NCI-H526 treated with DMSO at 0.1 percent for 48 hours (cell line): ENCODE measurements at regions not wholly inside any gene's neighbourhood (a gene's known extent, or its start where the extent isn't known, plus 50 kb on each side); places are given as distances from the start of the nearest gene placed in this dataset.

Experiments used
- DNase-seq: peaks from one replicate; lab custom pipeline; 2025; lab: John Stamatoyannopoulos, UW

DNA sequence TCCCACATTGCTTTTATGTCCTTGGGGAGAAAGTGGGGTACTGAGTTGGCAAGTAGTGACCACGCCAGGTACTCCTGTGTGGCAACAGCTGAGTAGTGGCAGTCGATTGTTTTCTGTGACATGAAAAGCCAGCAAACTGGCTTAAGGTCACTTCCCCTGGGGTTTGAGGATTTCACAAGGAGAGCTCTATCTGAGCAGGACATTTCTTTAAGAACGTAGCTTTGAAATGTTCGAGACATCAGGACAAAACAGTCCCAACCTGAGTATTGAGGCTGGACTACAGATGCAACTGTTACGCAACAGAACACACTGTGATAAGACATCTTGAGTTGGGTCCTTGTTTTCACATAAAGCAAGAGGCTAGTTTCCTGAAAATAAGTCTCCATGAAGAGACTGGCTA lies 146.7 kb upstream of the KLF14 start:
- DNase-seq, result no peak

DNA sequence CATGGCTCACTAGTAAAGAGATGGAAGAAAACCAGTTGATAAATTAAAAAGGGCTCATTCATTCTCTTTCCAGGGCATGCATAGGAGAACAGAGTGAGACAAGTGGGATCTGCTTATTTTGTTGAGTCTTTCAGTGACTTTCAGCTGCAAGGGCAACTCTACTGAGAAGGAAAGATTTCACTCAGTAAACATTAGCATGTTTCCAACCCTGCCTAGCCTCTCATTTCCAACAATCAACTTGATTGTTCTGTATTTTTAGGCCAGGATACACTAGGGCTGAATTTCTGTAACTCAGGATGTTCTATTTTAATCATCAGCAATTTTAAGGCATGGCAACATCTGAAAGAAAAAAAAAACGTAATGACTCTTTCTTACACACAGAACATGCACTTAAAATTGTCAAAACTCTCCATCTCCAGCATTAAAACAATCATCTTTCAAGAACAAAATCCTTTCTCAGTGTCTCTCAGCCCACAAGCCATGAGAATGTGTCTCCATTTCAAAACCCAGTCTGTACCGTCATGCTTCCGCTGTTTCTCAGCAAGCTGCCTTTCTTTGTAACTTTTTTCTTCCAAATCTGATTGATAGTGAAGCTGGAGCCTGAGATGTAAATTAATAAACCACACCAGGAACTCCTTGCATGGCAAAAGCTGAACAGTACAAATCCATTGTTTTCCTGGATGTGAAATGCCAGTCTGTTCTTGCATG lies 147.2 kb upstream of the KLF14 start:
- no peak for DNase-seq

- no peak for DNase-seq
These were observed 147.8 kb upstream of the KLF14 start for GRCh38 chr7:130881799-130882141.

DNA sequence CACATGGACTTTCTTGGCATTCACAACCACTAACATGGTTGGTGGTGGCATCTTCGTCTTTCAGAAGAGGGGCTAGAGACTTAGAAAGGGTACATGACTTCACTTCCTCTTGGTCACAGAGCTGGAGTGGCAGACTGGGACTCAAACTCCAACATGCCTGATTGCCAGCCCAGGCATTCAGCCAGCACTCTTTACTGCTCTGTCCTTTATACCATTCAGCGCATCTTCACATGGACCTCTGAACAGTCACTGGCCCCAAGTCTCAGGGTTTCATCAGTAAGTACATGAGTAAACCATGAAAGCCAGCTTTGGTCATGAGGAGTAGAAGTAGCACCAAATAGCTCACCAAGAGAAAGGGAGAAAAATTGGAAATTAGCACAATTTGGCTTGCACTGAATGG lies 148.4 kb upstream of the KLF14 start:
- DNase-seq, result no peak

DNA sequence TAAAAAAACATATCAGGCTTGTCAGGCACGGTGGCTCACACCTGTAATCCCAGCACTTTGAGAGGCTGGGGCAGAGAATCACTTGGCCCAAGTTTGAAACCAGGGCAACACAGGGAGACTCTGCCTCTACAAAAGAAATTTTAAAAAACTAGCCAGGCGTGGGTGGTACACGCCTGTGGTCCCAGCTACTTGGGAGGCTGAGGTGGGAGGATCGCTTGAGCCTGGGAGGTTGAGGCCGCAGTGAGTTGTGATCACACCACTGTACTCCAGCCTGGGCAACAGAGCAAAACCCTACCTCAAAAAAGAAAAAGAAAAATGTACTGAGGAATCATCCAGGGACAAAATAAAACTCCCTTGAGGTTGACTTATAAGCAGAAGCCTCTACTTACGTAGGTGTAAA lies 149.9 kb upstream of the KLF14 start:
- no peak for DNase-seq

DNA sequence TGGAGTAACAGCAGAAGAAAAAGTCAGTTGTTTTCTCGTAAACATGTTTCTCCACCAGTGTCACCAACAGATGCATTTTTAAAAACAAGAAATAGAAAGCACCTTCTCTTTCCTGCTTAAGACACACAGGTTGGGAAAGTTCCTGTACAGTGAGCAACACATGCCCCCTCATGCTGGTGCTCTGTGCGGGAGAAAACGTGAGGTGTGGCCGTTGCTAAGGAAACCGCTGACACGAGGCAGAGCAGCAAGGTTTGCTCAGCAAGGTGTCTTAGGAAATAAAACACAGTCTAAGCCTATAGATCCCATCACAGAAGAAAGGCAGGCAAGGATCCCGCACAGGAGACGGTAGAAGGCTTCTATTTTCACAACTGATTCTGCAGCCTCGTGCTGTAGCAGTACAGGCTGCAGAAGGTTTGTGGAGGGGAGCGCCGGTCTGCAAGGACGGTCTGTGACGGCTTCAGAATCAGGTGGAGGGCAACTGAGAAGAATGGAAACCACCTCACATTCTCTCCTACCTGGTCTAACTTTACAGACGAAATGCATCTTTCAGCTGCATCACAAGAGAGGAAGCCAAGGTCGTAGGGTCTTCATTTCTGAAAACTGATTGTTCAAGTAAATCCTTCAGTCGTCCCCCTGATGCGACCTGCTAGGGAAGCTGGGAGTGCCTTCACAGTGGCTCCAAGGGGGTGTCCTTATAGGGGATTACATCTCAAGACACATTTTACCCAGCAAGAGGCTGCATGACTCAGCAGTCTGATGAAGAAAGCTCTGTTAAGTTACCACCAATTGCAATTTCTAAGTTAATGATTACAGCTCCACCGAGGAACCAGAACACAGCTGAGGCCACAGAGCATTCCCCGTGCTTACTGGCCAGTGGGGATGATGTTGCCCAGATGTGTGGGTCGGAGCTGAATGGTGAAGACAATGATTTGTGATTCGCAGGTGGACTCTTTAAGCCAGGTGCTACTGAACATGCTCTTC lies 150.7 kb upstream of the KLF14 start:
- DNase-seq, result no peak

GRCh38 chr7:130886438-130887135 lies 152.6 kb upstream of the KLF14 start:
- no peak for DNase-seq

DNA sequence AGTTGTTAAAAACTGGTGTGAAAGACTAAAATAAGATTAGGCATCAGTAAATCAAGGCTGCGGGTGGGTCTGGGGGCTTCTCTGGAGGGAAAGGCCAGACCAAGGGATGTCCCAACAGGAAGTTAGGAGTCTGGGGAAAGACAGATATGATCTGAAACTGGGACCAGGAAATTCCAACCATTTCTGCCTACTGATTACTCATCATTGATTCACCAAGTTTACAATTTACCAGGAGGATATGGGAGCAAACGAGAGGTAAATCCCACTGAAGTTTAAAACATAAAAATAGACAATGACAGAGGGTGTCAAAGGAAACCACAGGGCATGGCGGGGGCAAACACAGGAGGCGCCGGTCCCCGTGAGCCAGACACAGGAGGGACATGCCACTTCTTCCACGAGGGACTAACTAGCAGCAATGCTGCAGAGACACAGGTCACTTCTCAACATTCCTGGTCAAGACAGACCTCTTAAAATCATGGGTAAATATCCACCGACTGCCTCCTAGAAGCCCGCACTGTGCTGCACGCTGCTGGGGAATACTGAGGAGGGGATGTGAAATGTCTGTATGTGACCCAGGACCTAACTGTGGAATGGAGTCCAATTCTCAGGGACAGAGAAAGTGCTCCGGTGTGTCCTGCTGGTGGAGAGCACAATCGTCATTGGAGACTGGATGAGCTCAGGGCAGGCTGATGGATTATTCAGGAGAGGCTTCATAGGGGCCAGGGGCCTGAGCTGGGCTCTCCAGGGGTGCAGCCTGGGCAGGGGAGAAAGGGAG lies 153.4 kb upstream of the KLF14 start:
- no peak for DNase-seq

GRCh38 chr7:130887957-130888371 lies 154.0 kb upstream of the KLF14 start:
- DNase-seq, result no peak

DNA sequence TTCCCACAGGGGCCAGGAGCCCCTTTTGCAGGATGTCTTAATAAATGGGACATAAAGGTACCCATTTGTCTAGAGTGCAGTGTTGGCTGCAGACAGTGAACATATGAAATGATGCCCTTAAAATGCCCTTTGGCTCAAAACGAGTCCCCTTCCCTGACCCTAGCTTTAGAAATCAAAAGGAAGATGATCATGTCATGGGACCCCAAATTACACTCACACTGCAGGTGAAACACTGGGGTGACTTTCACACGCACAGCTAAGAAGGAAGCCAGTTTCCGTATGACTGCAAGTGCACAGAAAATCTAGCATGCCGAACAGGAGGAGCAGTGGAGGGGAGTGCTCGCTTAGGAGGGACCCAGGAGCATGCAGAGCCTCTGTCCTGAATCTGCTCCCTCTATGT lies 154.5 kb upstream of the KLF14 start:
- DNase-seq, result no peak

DNA sequence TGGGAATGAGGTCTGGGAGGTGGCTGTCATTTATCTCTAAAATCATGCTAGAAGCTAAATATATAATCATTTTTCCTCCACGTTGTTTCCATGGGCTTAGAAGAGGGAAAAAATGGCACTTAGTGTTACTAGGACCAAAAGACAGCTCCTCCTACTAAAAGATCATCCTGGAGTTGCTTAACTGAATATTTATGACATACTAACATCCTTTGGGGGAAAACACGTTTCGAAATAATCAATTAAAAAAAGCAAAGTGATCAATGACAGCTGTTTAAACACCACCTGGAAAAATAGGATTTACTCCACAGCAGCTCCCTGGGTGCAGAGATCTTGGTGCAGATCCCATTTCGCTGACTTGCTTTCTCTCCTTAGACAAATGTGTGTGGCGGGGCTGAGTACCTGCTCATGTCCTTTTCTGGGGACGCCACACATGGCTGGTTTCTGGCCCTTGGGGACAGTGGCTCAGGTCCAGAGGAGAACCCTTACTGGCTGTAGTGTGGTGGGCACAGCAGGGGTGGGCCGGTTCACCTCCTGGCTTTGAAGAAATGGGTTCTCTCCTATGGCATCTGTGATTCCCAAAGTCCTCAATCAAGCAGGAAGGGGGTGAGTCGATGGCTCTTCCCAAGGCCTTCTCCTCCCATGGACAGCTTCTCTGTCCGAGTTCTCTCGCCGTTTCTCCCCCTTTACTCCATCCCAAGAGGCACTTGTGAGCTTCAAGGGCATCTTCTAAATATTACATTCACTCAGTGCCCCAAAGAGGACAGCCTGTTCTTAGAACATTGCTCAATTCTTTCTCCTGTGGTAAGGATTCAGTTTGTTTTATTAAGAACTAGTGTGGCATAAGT lies 156.4 kb upstream of the KLF14 start:
- no peak for DNase-seq

DNA sequence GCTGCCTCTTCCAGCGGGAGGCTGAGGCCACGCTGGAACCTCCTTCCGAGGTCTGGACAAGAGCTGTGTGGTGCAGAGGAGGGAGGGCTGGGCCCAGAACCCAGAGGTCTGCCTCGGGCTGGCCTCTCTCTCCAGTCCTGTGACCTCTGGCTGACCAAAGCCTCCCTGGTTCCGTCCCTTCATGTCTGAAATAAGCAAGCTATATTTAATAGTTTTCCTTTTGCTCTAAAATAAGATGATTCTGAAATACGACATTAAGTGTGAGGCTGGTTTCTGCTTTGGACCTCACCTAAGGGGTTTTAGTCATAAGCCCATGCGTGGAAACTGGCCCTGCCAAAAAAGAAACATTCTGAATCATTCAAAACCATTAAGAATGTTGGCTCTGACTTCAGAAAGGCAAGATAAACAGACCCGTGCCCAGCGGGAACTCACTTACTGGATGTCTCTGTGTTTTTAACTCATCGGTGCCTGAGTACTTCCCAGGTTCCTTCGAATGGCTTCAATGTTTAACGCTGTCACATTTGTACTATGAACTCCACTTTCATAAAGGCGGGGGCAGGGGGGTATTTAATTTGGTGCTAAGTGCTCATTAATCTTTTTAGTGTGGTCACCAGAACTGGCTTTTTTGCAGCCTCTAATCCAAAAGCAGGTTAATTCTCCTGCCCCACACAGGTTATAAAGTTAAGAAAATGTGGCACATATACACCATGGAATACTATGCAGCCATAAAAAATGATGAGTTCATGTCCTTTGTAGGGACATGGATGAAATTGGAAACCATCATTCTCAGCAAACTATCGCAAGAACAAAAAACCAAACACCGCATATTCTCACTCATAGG lies 157.5 kb upstream of the KLF14 start:
- no peak for DNase-seq

GRCh38 chr7:130893441-130893894 lies 159.5 kb upstream of the KLF14 start:
- DNase-seq, result no peak

GRCh38 chr7:130894146-130894908 lies 160.3 kb upstream of the KLF14 start:
- DNase-seq, result no peak

DNA sequence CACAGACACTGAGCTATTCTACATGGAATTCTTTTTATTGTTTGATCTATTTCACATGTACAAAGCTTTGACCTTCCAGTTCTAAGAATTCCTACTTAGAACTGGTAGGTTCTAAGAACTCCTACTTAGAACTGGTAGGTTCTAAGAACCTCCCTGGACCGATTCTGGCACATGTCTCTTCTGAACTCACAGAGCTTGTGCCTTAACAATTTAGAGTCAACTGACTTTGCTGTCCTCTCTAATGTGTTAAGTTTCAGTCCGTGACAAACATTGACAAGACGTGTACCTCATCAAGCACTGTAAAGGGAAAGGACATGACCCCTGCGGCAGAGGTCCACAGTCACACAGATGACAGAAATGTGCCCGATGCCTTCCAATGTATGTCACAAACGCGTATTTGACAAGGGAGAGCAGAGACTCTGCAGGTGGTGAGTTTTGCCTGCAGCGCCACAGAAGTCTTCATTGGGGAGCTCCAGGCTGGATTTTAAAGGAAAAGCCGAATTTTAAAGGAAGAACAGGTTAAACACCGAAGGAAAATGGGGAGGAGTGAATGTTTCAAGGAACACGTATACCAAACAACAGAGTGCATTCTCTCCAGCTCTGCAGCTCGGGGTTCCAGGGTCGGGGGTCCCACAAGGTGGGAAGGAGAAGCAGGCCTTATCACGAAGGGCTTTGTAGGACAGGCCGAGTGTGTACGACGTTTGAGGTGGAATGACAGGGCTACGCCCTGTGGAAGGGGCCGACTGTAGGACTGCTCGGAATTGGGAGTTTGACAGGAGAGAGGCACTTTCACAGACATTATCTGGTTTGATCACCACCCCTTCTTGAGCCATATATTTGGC lies 161.1 kb upstream of the KLF14 start:
- DNase-seq, result no peak

- DNase-seq, result no peak
These were observed 162.3 kb upstream of the KLF14 start for GRCh38 chr7:130896051-130896881.

DNA sequence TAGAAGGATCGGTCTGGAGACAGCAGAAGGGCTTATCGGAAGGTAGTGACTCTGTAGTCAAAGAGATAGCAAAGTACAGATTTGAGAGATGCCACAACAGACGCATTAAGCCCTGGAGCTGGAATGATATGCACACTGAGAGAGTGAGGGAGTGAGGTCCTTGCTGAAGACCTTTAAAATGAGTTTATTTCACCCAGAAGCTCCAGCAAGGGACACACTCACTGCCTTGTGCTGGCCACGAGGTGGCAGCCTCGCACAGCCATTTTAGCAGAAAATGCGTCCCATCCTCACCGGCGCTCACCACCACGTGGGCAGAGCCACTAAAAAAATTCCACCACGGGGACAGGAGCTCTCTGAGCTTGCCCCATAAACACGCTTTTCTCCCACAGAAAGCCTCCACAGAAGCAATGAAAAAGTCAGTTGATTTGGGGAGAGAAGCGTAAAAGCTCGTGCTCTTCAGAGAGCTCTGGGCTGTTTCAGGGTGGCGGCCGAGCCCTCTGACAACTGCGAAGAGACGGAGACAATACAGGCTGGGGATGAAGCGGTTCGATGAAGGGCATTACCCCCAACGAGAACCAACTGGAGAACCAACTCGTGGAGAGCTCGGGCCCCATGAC lies 163.0 kb upstream of the KLF14 start:
- DNase-seq, result peak; percentile 43
